ENCODE measurements at regions not wholly inside any gene's neighbourhood (a gene's known extent, or its start where the extent isn't known, plus 50 kb on each side); places are given as distances from the start of the nearest gene placed in this dataset.
"Not testable (repeated sequence)": the region's sequence is repeated elsewhere in the genome, so short reads cannot be mapped to it uniquely, and the experiment has no call there.

GRCh38 chr10:4396401-4397283 is 429.4 kb upstream of the AKR1E2 start:
- DNase-seq, result no peak

GRCh38 chr10:4395731-4396130 is 430.3 kb upstream of the AKR1E2 start:
- DNase-seq, result no peak

- not testable (repeated sequence) for DNase-seq
Measured at GRCh38 chr10:4394455-4394854, 431.6 kb upstream of the AKR1E2 start.

- DNase-seq, result no peak
Measured at GRCh38 chr10:4391683-4392082, 434.3 kb upstream of the AKR1E2 start.

GRCh38 chr10:4390219-4390618 is 435.8 kb upstream of the AKR1E2 start:
- no peak for DNase-seq

- peak in 1 of 51 donors; percentile 1 for DNase-seq
Measured at GRCh38 chr10:4385231-4385870, 440.7 kb upstream of the AKR1E2 start.

GRCh38 chr10:4384245-4384644 is 441.8 kb upstream of the AKR1E2 start:
- no peak for DNase-seq

- no peak for DNase-seq
Measured at GRCh38 chr10:4383651-4384098, 442.3 kb upstream of the AKR1E2 start.

- no peak for DNase-seq
Measured at GRCh38 chr10:4382811-4383210, 443.2 kb upstream of the AKR1E2 start.

GRCh38 chr10:4373612-4374011 is 452.4 kb upstream of the AKR1E2 start:
- no peak for DNase-seq

GRCh38 chr10:4373098-4373497 is 452.9 kb upstream of the AKR1E2 start:
- DNase-seq, result no peak

GRCh38 chr10:4372601-4373000 is 453.4 kb upstream of the AKR1E2 start:
- no peak for DNase-seq

- no peak for DNase-seq
Measured at GRCh38 chr10:4371691-4372295, 454.2 kb upstream of the AKR1E2 start.

GRCh38 chr10:4370376-4370775 is 455.6 kb upstream of the AKR1E2 start:
- DNase-seq, result no peak

GRCh38 chr10:4361581-4361980 is 464.4 kb upstream of the AKR1E2 start:
- DNase-seq, result no peak

- no peak for DNase-seq
Measured at GRCh38 chr10:4359003-4359402, 467.0 kb upstream of the AKR1E2 start.

GRCh38 chr10:4357911-4358310 is 468.1 kb upstream of the AKR1E2 start:
- DNase-seq, result no peak

GRCh38 chr10:4355350-4355749 is 470.7 kb upstream of the AKR1E2 start:
- DNase-seq, result no peak

- DNase-seq, result no peak
Measured at GRCh38 chr10:4354382-4354812, 471.6 kb upstream of the AKR1E2 start.

GRCh38 chr10:4353964-4354363 is 472.0 kb upstream of the AKR1E2 start:
- DNase-seq, result no peak

GRCh38 chr10:4353059-4353655 is 472.9 kb upstream of the AKR1E2 start:
- no peak for DNase-seq

GRCh38 chr10:4352414-4352961 is 473.5 kb upstream of the AKR1E2 start:
- no peak for DNase-seq
